H9 (cell line): ENCODE measurements at regions not wholly inside any gene's neighbourhood (a gene's known extent, or its start where the extent isn't known, plus 50 kb on each side); places are given as distances from the start of the nearest gene placed in this dataset.

Experiments used
- DNase-seq: peaks from one replicate; pipeline ENCODE4 v3.0.0-alpha.2; 2017
- H2AFZ ChIP-seq: one replicate; pipeline ENCODE4 v1.6.1; 2013; ENCODE audit warnings: mild to moderate bottlenecking, low read length, control low read depth, moderate library complexity
- H2AK5ac ChIP-seq: 2 replicates; pipeline ENCODE4 v1.6.1; 2013; ENCODE audit warnings: low read length, control low read depth, mixed read lengths; ENCODE audit not compliant: insufficient read length
- H2BK120ac ChIP-seq: one replicate; pipeline ENCODE4 v1.6.1; 2013; ENCODE audit warnings: low read depth, mild to moderate bottlenecking, low read length, control low read depth, inconsistent platforms; ENCODE audit not compliant: poor library complexity, severe bottlenecking
- H2BK12ac ChIP-seq: 2 replicates; pipeline ENCODE4 v1.6.1; 2013; ENCODE audit warnings: low read length, control low read depth, mixed read lengths, low read depth; ENCODE audit not compliant: insufficient read length
- H2BK15ac ChIP-seq: 2 replicates; pipeline ENCODE4 v1.6.1; 2013; ENCODE audit warnings: low read depth, low read length, control low read depth
- H2BK20ac ChIP-seq: one replicate; pipeline ENCODE4 v1.6.1; 2013; ENCODE audit warnings: low read depth, mild to moderate bottlenecking, low read length, control low read depth, inconsistent platforms; ENCODE audit not compliant: poor library complexity, severe bottlenecking
- H2BK5ac ChIP-seq: 2 replicates; pipeline ENCODE4 v1.6.1; 2013; ENCODE audit warnings: low read length, control low read depth, mixed read lengths; ENCODE audit not compliant: insufficient read length
- H3K14ac ChIP-seq: 2 replicates; pipeline ENCODE4 v1.6.1; 2013; ENCODE audit warnings: low read length, control low read depth; ENCODE audit not compliant: insufficient read depth
- H3K18ac ChIP-seq: 2 replicates; pipeline ENCODE4 v1.6.1; 2013; ENCODE audit warnings: low read depth, mild to moderate bottlenecking, mixed read lengths, low read length, control low read depth; ENCODE audit not compliant: insufficient read length
- H3K23ac ChIP-seq: 2 replicates; pipeline ENCODE4 v1.6.1; 2013; ENCODE audit warnings: low read length, control low read depth, mixed read lengths, low read depth; ENCODE audit not compliant: insufficient read length
- H3K23me2 ChIP-seq: 2 replicates; pipeline ENCODE4 v1.6.1; 2013; ENCODE audit warnings: low read depth, mild to moderate bottlenecking, mixed read lengths, low read length, control low read depth; ENCODE audit not compliant: insufficient read length, poor library complexity, severe bottlenecking
- H3K27ac ChIP-seq: 2 replicates; pipeline ENCODE4 v1.5.1; 2013; ENCODE audit warnings: low read length, control low read depth, mixed read lengths, low read depth; ENCODE audit not compliant: insufficient read length
- H3K27me3 ChIP-seq: 2 replicates; pipeline ENCODE4 v1.6.1; 2013; ENCODE audit warnings: low read length, control low read depth, inconsistent platforms; ENCODE audit not compliant: insufficient read depth
- H3K4ac ChIP-seq: 2 replicates; pipeline ENCODE4 v1.6.1; 2013; ENCODE audit warnings: low read depth, mild to moderate bottlenecking, control low read depth, inconsistent platforms, low read length, moderate library complexity
- H3K4me1 ChIP-seq: 2 replicates; pipeline ENCODE4 v1.6.1; 2013; ENCODE audit warnings: low read length, control low read depth, inconsistent platforms; ENCODE audit not compliant: insufficient read depth
- H3K4me2 ChIP-seq: 2 replicates; pipeline ENCODE4 v1.6.1; 2013; ENCODE audit warnings: low read length, control low read depth, mixed read lengths; ENCODE audit not compliant: insufficient read length, insufficient read depth
- H3K56ac ChIP-seq: 2 replicates; pipeline ENCODE4 v1.6.1; 2013; ENCODE audit warnings: low read depth, mild to moderate bottlenecking, mixed read lengths, low read length, control low read depth; ENCODE audit not compliant: insufficient read length
- H3K79me1 ChIP-seq: 2 replicates; pipeline ENCODE4 v1.6.1; 2013; ENCODE audit warnings: low read depth, mild to moderate bottlenecking, moderate library complexity, low read length, control low read depth, inconsistent platforms; ENCODE audit not compliant: insufficient read depth, poor library complexity, severe bottlenecking
- H3K79me2 ChIP-seq: 2 replicates; pipeline ENCODE4 v1.6.1; 2013; ENCODE audit warnings: low read length, control low read depth, inconsistent platforms; ENCODE audit not compliant: insufficient read depth
- H3K9ac ChIP-seq: 2 replicates; pipeline ENCODE4 v1.6.1; 2013; ENCODE audit warnings: low read length, control low read depth, mixed read lengths; ENCODE audit not compliant: insufficient read length; ENCODE audit errors: extremely low read depth
- H3K9me3 ChIP-seq: one replicate; pipeline ENCODE4 v1.6.1; 2013; ENCODE audit warnings: low read depth, low read length, inconsistent platforms; ENCODE audit not compliant: control insufficient read depth
- H3T11ph ChIP-seq: one replicate; pipeline ENCODE4 v1.6.1; 2013; ENCODE audit warnings: mild to moderate bottlenecking, low read length, control low read depth, inconsistent platforms
- H4K20me1 ChIP-seq: one replicate; pipeline ENCODE4 v1.6.1; 2013; ENCODE audit not compliant: control insufficient read depth, insufficient read length, insufficient read depth
- H4K5ac ChIP-seq: 2 replicates; pipeline ENCODE4 v1.6.1; 2013; ENCODE audit warnings: low read depth, mild to moderate bottlenecking, mixed read lengths, low read length, control low read depth; ENCODE audit not compliant: insufficient read length
- H4K8ac ChIP-seq: replicated peaks from 2 replicates; pipeline ENCODE4 v1.6.1; 2013; ENCODE audit warnings: low read length, control low read depth, mixed read lengths, low read depth; ENCODE audit not compliant: insufficient read length
- H4K91ac ChIP-seq: 2 replicates; pipeline ENCODE4 v1.6.1; 2013; ENCODE audit warnings: low read depth, mild to moderate bottlenecking, moderate library complexity, mixed read lengths, low read length, control low read depth; ENCODE audit not compliant: insufficient read length
- H3K27ac Mint-ChIP-seq, 3 experiments: 2 replicates in 2 of 3; 3 replicates in 1 of 3; pipeline ENCODE4 v1.8.0; 2020 to 2021; ENCODE audit warnings: mixed read lengths in 3 of 3, mild to moderate bottlenecking in 1 of 3, moderate library complexity in 1 of 3
- H3K27me3 Mint-ChIP-seq: 2 replicates; pipeline ENCODE4 v1.8.0; 2021; ENCODE audit warnings: low read depth, mild to moderate bottlenecking, moderate library complexity, mixed read lengths
- H3K36me3 Mint-ChIP-seq, 3 experiments: 2 replicates in 2 of 3; 3 replicates in 1 of 3; pipeline ENCODE4 v1.8.0; 2020 to 2021; ENCODE audit warnings: low read depth in 3 of 3, mixed read lengths in 3 of 3; ENCODE audit not compliant: insufficient read depth in 1 of 3
- H3K4me1 Mint-ChIP-seq, 2 experiments: 2 replicates each; pipeline ENCODE4 v1.8.0; 2020; ENCODE audit warnings: mixed read lengths in 2 of 2
- H3K4me3 Mint-ChIP-seq, 2 experiments: 2 replicates in 1 of 2; 3 replicates in 1 of 2; pipeline ENCODE4 v1.8.0; 2020 to 2021; ENCODE audit warnings: mild to moderate bottlenecking in 2 of 2, mixed read lengths in 2 of 2, moderate library complexity in 1 of 2
- H3K9me3 Mint-ChIP-seq, 2 experiments: 2 replicates in 1 of 2; 3 replicates in 1 of 2; pipeline ENCODE4 v1.8.0; 2020; ENCODE audit warnings: mild to moderate bottlenecking in 2 of 2, mixed read lengths in 2 of 2, moderate library complexity in 1 of 2
- TF ChIP-seq, protein P1 (sequence below): fragments of 200-600 bp; sonication (generic); conservative IDR thresholded peaks from 3 replicates; pipeline ENCODE4 v1.8.0; 2021; ENCODE audit warnings: antibody characterized with exemption, mild to moderate bottlenecking

DNA sequence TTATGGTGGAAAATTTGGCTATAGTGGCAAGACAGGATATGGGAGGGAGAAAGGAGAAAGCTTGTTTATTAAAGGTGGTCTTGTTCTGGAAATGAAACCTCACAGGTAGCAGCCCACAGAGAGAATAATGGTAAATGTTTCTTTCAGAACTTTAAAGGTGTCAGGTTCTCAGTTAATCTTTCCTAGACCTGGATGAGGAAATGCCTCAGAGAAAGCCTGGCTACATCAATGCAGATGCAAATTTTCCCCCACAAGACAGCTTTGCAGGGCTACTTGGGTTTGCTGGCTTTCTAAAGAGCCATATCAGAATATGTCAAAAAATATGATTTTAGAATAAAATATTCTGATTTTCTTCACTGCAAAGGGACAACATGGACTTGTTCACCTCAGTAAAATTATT, 715.0 kb downstream of the FAM133A start:
- no peak overlapping the region for H4K5ac ChIP-seq
- no peaks in the 10 kb centered on the region; the same call in 1 of the 2 replicates for H3K27me3 Mint-ChIP-seq
- H3K27ac Mint-ChIP-seq = no peak overlapping the region
- no peak overlapping the region for H2BK15ac ChIP-seq
- H3K27me3 ChIP-seq = no peaks in the 10 kb centered on the region
- H3K36me3 Mint-ChIP-seq = peaks cover 20 to 65% (median 45%) of the 10 kb centered on the region in 3 experiments
- no peaks in the 10 kb centered on the region for H3K79me1 ChIP-seq
- no peaks in the 10 kb centered on the region for H4K20me1 ChIP-seq
- H3K9me3 Mint-ChIP-seq = peaks cover 51 to 53% of the 10 kb centered on the region in 2 experiments
- H3K4me1 ChIP-seq = no peaks in the 10 kb centered on the region
- no peak overlapping the region for H2BK120ac ChIP-seq
- H2AFZ ChIP-seq = no peak overlapping the region
- no peak overlapping the region for H3K14ac ChIP-seq
- no peak overlapping the region for H3K27ac ChIP-seq
- no peak overlapping the region for H3K18ac ChIP-seq
- H3T11ph ChIP-seq = no peak overlapping the region
- no peak for DNase-seq
- H3K79me2 ChIP-seq = no peaks in the 10 kb centered on the region
- no peak overlapping the region for H3K4me2 ChIP-seq
- no peak overlapping the region for H3K4me3 Mint-ChIP-seq
- no peak overlapping the region for H2AK5ac ChIP-seq
- peaks cover 0 to 6% of the 10 kb centered on the region in 2 experiments; a peak in 1 of 4 replicates for H3K4me1 Mint-ChIP-seq
- no peak overlapping the region for H3K23ac ChIP-seq
- TF ChIP-seq, protein P1, sequence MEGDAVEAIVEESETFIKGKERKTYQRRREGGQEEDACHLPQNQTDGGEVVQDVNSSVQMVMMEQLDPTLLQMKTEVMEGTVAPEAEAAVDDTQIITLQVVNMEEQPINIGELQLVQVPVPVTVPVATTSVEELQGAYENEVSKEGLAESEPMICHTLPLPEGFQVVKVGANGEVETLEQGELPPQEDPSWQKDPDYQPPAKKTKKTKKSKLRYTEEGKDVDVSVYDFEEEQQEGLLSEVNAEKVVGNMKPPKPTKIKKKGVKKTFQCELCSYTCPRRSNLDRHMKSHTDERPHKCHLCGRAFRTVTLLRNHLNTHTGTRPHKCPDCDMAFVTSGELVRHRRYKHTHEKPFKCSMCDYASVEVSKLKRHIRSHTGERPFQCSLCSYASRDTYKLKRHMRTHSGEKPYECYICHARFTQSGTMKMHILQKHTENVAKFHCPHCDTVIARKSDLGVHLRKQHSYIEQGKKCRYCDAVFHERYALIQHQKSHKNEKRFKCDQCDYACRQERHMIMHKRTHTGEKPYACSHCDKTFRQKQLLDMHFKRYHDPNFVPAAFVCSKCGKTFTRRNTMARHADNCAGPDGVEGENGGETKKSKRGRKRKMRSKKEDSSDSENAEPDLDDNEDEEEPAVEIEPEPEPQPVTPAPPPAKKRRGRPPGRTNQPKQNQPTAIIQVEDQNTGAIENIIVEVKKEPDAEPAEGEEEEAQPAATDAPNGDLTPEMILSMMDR = no peak
- no peak overlapping the region for H2BK20ac ChIP-seq
- H2BK12ac ChIP-seq = no peak overlapping the region
- no peak overlapping the region for H2BK5ac ChIP-seq
- H3K23me2 ChIP-seq = no peaks in the 10 kb centered on the region
- no peaks in the 10 kb centered on the region for H3K9me3 ChIP-seq
- no peak overlapping the region for H3K56ac ChIP-seq
- H3K9ac ChIP-seq = no peak overlapping the region
- H3K4ac ChIP-seq = no peak overlapping the region
- H4K8ac ChIP-seq = no peak overlapping the region
- no peak overlapping the region for H4K91ac ChIP-seq
